ENCODE measurements at regions not wholly inside any gene's neighbourhood (a gene's known extent, or its start where the extent isn't known, plus 50 kb on each side); places are given as distances from the start of the nearest gene placed in this dataset.
"Not testable (repeated sequence)": the region's sequence is repeated elsewhere in the genome, so short reads cannot be mapped to it uniquely, and the experiment has no call there.

DNA sequence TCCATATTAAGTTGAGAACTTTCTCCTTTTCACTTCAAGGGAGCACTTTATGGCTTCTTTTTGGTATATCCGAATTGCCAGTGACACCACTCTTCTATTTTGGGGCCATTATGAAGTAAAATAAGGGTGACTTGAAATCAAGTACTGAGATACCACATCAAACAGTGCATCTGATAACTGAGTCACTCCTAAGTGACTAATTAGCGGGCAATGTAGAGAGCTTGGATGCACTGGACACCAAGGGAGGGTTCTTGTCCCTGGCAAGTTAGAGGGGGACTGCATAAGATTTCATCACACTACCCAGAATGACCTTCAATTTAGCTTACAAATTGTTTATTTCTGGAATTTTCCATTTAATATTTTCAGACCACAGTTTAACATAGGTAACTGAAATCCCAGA is 813.9 kb upstream of the CDH10 start:
- no peak for DNase-seq
- no peaks in the 10 kb centered on the region for H3K36me3 ChIP-seq
- intact Hi-C loops (cut with DNase I): no loop called here
- H3K9me3 ChIP-seq: no peaks in the 10 kb centered on the region
- ATAC-seq: no peak
- H3K4me3 ChIP-seq: no peak overlapping the region
- no peaks in the 10 kb centered on the region for H3K27me3 ChIP-seq
- H3K4me1 ChIP-seq: no peaks in the 10 kb centered on the region
- TF ChIP-seq, protein P1, sequence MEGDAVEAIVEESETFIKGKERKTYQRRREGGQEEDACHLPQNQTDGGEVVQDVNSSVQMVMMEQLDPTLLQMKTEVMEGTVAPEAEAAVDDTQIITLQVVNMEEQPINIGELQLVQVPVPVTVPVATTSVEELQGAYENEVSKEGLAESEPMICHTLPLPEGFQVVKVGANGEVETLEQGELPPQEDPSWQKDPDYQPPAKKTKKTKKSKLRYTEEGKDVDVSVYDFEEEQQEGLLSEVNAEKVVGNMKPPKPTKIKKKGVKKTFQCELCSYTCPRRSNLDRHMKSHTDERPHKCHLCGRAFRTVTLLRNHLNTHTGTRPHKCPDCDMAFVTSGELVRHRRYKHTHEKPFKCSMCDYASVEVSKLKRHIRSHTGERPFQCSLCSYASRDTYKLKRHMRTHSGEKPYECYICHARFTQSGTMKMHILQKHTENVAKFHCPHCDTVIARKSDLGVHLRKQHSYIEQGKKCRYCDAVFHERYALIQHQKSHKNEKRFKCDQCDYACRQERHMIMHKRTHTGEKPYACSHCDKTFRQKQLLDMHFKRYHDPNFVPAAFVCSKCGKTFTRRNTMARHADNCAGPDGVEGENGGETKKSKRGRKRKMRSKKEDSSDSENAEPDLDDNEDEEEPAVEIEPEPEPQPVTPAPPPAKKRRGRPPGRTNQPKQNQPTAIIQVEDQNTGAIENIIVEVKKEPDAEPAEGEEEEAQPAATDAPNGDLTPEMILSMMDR (IDR thresholded peaks at IDR 0.05): no peak
- no peak overlapping the region for H3K27ac ChIP-seq

DNA sequence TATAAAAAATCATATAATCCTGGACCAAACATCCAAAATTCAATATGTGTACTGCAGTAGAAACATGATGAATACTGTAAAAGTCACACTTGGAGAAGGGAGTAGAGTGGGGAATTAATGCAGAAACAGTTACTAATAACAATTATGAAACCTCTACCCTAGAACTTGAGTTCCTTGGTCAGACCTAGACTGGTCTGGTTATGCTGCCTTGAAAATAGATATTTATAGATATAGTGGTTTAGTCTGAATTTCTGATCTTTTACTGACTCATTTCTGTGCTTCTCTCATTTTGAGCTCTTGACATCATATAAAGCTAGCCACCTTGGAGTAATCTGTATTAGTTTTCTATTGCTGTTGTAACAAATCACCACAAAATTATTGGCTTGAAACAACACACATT is 808.7 kb upstream of the CDH10 start:
- H3K4me1 ChIP-seq: no peaks in the 10 kb centered on the region
- intact Hi-C loops (cut with DNase I): no loop called here
- TF ChIP-seq, protein P1 (IDR thresholded peaks at IDR 0.05): no peak
- H3K36me3 ChIP-seq: no peaks in the 10 kb centered on the region
- no peaks in the 10 kb centered on the region for H3K27me3 ChIP-seq
- H3K4me3 ChIP-seq: no peak overlapping the region
- no peaks in the 10 kb centered on the region for H3K9me3 ChIP-seq
- H3K27ac ChIP-seq: no peak overlapping the region
- DNase-seq (no peak), ATAC-seq (no peak)

- H3K9me3 ChIP-seq: no peaks in the 10 kb centered on the region
- no peak overlapping the region for H3K27ac ChIP-seq
- TF ChIP-seq, protein P1 (IDR thresholded peaks at IDR 0.05): no peak
- H3K4me3 ChIP-seq: no peak overlapping the region
- ATAC-seq (no peak), DNase-seq (no peak)
- H3K4me1 ChIP-seq: no peaks in the 10 kb centered on the region
- H3K27me3 ChIP-seq: no peaks in the 10 kb centered on the region
- intact Hi-C loops (cut with DNase I): no loop called here
- H3K36me3 ChIP-seq: no peaks in the 10 kb centered on the region
Observed at GRCh38 chr5:25451294-25451693, 806.5 kb upstream of the CDH10 start.

DNA sequence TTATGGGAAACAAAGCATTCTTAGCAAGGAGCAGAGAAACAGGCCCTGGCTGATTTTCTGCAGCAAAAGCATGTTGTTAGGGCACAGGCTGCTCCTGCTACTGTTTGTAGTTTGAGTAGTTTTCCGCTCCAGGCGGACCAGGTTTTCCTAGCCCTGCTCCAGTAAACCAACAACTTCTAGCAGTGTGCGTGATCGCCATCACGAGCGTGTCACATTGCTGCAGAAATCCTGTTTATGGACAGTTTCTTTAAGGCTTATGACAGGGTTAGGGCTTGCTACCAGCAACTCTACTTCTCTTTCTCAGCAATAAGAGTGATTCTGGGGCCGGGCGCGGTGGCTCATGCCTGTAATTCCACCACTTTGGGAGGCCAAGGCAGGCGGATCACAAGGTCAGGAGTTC is 803.9 kb upstream of the CDH10 start:
- Histone ChIP-seq H3K4me1 (no peaks in the 10 kb centered on the region), H3K36me3 (no peaks in the 10 kb centered on the region), H3K27me3 (no peaks in the 10 kb centered on the region), H3K9me3 (no peaks in the 10 kb centered on the region), H3K27ac (no peak overlapping the region), H3K4me3 (no peak overlapping the region)
- no peak for DNase-seq
- no peak for ATAC-seq
- TF ChIP-seq, protein P1 (IDR thresholded peaks at IDR 0.05): no peak
- intact Hi-C loops (cut with DNase I): no loop called here

GRCh38 chr5:25448190-25448621 is 803.4 kb upstream of the CDH10 start:
- TF ChIP-seq, protein P1 (IDR thresholded peaks at IDR 0.05): no peak
- no peaks in the 10 kb centered on the region for H3K27me3 ChIP-seq
- no peak overlapping the region for H3K4me3 ChIP-seq
- no peak for DNase-seq
- H3K36me3 ChIP-seq: no peaks in the 10 kb centered on the region
- peak; percentile 71 for ATAC-seq
- no peaks in the 10 kb centered on the region for H3K9me3 ChIP-seq
- intact Hi-C loops (cut with DNase I): no loop called here
- H3K27ac ChIP-seq: no peak overlapping the region
- H3K4me1 ChIP-seq: no peaks in the 10 kb centered on the region

- intact Hi-C loops (cut with DNase I); H3K36me3 ChIP-seq; DNase-seq; H3K27ac ChIP-seq; H3K9me3 ChIP-seq; H3K4me1 ChIP-seq; H3K4me3 ChIP-seq; ATAC-seq; H3K27me3 ChIP-seq: not testable (repeated sequence)
Observed at GRCh38 chr5:25446061-25446420, 801.3 kb upstream of the CDH10 start.

- H3K27ac ChIP-seq; H3K27me3 ChIP-seq; H3K4me1 ChIP-seq; H3K9me3 ChIP-seq; intact Hi-C loops (cut with DNase I); ATAC-seq; H3K4me3 ChIP-seq; DNase-seq; H3K36me3 ChIP-seq: not testable (repeated sequence)
Observed at GRCh38 chr5:25445381-25446060, 800.7 kb upstream of the CDH10 start.

All from upper lobe of right lung (tissue), 1 donor.